ENCODE measurements at regions not wholly inside any gene's neighbourhood (a gene's known extent, or its start where the extent isn't known, plus 50 kb on each side); places are given as distances from the start of the nearest gene placed in this dataset.
"Not testable (repeated sequence)": the region's sequence is repeated elsewhere in the genome, so short reads cannot be mapped to it uniquely, and the experiment has no call there.

GRCh38 chr4:60579335-60579734 lies 620.8 kb upstream of the ADGRL3 start:
- no peak for DNase-seq

DNA sequence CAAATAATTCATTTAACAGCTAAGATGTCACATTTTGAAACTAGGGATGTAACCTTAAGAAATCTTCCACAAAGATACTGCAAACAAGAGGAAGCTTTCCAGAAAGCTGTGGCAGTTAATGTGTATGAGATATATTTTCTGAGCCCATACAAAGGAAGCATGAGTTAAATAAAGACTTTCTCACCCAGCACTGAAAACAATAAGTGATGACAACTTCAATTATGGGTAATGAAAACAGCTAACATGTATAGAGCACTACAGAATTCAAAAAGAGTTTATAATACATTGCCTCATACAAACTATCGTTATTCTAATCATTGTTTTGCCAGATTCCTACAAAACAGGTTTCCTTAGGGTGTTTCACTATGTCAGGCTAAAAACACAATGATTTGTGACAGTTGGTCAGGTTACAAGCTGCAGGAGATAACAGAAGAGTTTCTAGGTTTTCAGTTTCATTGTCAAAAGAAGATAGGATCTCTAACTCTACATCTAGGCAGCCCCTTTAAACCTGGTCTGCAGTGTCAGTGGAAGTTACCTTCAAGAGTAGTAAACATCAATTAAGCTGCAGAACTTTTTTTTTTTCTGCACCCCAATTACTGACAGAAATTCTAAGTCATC lies 618.1 kb upstream of the ADGRL3 start:
- no peak for DNase-seq

DNA sequence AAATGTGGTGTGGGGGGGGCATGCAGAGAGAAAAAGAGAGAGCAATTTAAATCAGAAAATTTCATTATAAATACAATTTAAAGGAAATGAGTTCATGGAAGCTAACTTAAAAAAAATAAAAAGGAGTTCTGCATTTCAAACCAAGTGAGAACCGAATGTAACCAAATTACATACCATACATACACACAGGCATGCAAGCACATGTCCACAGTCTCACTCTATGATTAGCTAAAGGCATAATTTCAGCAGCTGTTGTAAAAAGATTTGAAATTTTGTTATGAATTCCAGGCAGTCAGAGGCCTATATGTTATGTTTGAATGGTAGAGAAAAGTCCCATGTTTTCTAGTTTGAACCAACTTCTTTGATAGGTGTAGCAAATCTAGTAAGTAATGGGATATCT lies 611.6 kb upstream of the ADGRL3 start:
- no peak for DNase-seq

DNA sequence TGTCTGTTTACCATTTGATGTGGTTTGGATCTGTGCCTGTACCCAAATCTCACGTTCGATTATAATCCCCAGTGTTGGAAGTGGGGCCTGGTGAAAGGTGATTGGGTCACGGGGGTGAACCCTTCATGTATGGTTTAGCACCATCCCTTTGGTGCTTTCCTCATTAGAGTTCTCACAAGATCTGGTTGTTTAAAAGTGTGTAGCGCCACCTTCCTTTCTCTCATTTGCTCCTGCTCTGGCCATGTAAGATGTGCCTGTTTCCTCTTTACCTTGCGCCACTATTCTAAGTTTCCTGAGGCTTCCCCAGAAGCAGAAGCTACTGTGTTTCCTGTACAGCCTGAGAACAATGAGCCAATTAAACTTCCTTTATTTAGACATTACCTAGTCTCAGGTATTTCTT lies 610.7 kb upstream of the ADGRL3 start:
- no peak for DNase-seq

GRCh38 chr4:60590116-60590515 lies 610.0 kb upstream of the ADGRL3 start:
- no peak for DNase-seq

- no peak for DNase-seq
Measured at GRCh38 chr4:60605646-60606354, 594.3 kb upstream of the ADGRL3 start.

- no peak for DNase-seq
Measured at GRCh38 chr4:60611762-60612496, 588.2 kb upstream of the ADGRL3 start.

GRCh38 chr4:60617731-60618130 lies 582.4 kb upstream of the ADGRL3 start:
- DNase-seq, result no peak

GRCh38 chr4:60619531-60620305 lies 580.4 kb upstream of the ADGRL3 start:
- DNase-seq, result no peak

DNA sequence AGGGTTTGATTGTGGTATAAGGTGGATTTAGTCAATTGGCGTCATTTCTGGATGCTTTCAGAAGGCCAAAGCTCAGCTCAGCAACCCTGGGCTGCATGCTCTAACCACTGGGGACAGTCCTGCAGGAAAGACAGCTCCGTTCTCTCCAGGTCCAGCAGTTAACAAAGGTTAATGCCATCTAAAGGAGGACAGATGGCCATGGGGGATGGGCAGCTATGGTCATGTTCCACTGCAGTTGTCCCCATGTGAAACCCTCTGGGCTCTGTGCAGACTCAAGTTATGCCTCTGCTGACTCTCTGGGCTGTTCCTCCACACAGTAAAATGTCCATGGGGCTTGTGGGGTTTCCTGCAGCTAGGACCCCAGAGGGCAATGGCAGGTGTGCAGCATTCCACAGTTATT lies 562.1 kb upstream of the ADGRL3 start:
- no peak for DNase-seq

- no peak for DNase-seq
Measured at GRCh38 chr4:60648774-60649173, 551.4 kb upstream of the ADGRL3 start.

GRCh38 chr4:60652933-60653332 lies 547.2 kb upstream of the ADGRL3 start:
- DNase-seq, result no peak

DNA sequence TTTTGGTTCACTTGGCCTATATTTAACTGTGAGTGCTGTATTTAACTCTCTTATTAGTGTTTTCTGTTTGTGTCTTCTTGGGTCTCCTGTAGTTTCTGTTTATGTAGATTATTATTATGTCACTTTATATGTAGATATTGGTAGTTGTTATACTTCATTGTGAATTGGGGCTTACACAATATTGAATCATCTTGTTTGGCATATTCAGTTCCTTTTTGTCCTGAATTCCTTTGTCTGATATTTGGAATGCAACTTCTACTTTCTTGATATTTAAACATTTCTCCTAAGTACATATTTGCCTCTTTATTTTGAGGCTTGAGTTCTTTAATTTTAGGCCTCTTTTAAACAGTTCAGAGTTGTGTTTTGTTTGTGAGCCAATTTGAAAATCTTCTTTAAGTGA lies 544.8 kb upstream of the ADGRL3 start:
- no peak for DNase-seq

DNA sequence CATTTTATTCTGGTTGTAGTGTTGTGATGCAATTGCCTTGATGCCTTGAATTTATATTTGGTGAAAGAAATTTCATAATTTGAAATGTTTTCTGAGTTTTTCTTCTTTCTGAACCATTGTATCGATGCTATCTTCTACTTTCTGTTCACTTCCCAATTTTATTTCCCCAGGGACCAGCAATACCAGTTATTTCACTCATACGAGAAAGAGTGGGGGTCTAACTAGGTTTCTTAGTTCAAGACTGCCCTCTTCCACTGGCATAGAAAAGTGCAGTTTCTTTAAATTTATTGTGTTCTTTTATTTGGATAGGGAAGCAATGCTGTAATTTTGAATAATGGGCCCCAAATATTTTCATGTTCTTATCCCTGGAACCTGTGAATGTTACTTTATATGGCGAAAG lies 544.0 kb upstream of the ADGRL3 start:
- no peak for DNase-seq

DNA sequence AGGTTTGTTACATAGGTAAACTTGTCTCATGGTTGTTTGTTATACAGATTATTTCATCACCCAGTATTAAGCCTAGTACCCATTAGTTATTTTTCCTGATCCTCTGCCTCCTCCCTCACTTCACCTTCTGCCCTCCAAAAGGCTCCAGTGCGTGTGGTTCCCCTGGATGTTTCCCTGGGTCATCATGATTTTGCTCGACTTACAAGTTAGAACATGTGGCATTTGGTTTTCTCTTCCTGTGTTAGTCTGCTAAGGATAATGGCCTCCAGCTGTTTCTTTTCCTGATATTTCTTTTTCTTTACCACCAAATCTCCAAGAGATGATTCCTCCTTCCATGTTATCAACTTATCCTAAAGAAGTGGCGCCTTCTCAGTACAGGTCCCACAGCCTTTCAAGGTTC lies 543.1 kb upstream of the ADGRL3 start:
- DNase-seq, result no peak

GRCh38 chr4:60657807-60658206 lies 542.3 kb upstream of the ADGRL3 start:
- no peak for DNase-seq

GRCh38 chr4:60663769-60664168 lies 536.4 kb upstream of the ADGRL3 start:
- DNase-seq, result no peak

DNA sequence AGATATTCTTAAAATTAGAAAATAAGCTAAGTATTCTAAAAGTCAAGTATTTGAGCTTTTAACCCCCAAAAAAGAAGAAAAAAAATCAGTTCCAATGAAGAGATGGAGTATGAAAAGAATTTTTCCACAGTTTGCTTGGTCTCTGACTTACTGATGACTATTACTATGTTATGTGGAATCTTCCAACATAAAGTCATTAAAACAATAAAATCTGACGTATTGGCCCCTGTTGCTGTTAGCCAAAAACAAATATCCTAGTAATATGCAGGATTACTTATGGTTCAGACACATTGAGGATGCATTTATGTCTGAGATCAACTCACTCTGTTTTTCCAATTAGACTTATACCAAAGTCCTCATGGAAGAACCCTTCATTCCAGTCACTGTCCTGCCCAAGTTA lies 517.2 kb upstream of the ADGRL3 start:
- DNase-seq, result no peak

GRCh38 chr4:60683357-60683756 lies 516.8 kb upstream of the ADGRL3 start:
- DNase-seq, result no peak

DNA sequence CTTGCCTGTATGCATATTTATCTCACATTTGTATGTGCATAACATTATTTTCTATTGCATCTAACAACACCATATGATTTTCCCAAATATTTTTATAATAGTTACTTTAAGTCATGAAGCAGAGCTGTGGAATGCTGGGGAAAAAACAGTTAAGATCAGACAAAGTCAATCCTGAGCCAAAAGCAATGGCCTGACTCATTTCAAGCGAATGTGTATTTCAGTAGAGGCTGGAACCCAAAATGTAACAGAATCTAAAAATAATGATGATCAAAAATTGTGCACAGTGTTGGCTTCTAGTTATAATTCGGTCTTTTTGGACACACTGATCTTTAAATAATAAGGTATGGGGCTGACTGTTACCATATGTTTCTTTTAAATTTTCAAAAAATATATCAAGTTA lies 516.2 kb upstream of the ADGRL3 start:
- DNase-seq, result no peak

DNA sequence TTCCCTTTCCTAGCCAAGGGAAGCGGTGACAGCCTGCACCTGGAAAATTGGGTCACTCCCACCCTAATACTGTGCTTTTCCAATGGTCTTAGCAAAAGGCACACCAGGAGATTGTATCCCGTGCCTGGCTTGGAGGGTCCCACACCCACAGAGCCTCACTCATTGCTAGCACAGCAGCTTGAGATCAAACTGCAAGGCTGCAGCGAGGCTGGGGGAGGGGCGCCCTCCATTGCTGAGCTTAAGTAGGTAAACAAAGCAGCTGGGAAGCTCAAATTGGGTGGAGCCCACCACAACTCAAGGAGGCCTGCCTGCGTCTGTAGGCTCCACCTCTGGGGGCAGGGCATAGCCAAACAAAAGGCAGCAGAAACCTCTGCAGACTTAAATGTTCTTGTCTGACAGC lies 504.1 kb upstream of the ADGRL3 start:
- DNase-seq, result not testable (repeated sequence)

GRCh38 chr4:60709061-60709460 lies 491.1 kb upstream of the ADGRL3 start:
- no peak for DNase-seq

- no peak for DNase-seq
Measured at GRCh38 chr4:60718874-60719273, 481.3 kb upstream of the ADGRL3 start.

DNA sequence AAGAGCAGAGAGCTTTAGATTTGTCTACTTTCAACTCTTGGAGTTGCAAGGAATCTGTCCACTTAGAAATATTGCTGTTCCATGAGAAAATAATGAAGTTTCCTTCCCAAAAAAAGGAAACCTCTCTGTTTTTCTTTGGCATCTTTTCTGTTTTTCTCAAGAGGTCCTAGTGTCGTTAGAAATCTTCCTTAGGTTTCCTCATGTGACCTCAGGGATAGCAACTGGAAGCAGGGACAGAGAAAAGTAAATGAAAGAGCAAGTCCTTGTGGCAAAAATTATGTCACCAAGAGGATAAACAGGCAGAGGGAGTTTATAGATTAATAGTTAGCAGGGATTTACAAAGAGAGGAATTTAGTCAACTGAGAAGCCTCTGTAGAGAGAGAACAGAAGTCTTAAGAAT lies 478.4 kb upstream of the ADGRL3 start:
- DNase-seq, result no peak

Data from activated CD4-positive, alpha-beta T cell treated with anti-CD3 and anti-CD28 coated beads, Interleukin-2, Interleukin-6, amounts not matched to agents 100 ng/mL and 50 ng/mL, durations not matched to agents 16 hours and 8 hours (primary cell).